HG02571 (cell line): ENCODE measurements at regions not wholly inside any gene's neighbourhood (a gene's known extent, or its start where the extent isn't known, plus 50 kb on each side); places are given as distances from the start of the nearest gene placed in this dataset.

Experiments used
- ATAC-seq: cut with Tn5 transposase; IDR thresholded peaks from one replicate; pipeline ENCODE4 v1.9.1; 2021; ENCODE audit warnings: mild to moderate bottlenecking, moderate library complexity; ENCODE audit not compliant: unreplicated experiment

DNA sequence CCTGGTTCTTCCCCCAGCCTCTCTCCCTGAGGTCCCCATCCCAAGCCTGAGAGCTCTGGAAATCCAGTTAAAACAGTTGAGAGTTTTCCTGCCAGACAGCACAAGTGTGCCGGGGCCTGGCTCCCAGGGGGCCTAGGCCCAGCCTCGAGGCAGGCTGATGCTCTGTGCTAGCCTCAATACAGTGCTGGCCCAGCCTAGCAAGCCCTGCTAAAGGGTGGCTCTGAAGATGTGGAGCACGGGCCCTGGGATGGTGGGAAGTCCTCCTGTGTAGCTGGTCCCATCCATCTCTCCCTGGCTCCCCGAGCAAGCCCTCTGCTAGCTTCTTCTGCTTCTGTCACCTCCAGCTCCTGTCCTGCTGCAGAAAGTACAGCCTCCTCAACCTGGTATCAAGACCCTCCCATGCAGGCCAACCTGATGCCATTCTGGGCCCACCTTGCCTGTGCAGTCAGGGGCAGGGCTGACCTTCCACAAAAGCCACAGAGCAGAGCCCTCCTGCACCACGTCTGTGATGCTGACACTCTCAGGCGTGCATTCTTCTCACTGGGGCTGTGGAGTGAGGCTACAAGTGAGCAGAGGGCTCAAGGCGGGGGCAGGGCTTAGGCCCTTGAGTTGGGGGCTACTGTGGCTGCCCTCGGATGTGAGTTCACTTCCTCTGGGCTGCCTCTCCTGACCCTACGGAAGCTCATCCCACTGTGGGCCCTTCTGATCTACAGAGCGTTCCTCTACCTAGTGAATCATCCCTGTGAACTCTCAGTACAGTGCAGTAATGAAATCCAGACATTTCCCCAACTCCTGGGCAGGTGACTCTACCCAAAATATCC is 60.1 kb upstream of the LAPTM4A start:
- ATAC-seq, result no peak

DNA sequence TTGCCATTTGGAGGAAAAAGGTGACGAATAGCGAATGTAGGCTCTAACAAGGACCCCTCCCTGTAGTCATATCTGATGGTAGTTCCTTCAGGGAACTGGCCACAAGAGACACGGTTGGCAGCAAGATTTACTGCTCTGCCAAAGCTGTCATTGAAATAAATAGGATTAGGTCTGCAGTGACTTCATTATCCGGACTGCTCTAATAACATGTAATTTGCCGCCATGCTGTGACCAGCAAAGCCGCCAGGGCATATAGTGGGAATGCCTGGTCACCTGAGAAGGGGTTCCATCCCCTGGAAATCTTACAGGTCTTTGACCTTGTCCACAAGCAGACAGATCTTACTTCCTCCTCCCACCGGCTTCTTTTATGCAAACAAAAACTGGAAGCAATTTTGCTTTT is 59.4 kb upstream of the LAPTM4A start:
- ATAC-seq, result no peak

DNA sequence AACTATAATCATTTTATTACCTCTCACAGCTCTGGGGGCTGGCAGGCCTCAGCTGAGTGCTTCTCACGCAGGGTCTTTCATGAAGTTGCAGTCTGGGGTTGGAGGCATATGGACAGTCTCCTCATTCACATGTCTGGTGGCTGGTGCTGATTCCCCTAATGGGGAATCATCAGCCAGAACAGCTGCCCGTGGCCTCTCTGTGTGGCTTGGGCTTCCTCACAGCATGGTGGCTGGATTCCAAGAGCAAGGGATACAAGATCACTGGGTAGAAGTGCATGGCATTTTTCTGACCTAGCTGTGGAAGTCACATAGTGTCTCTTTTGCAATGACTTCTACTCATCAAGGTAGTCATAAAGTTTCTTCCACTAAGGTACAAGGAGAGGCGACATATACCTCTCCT is 59.0 kb upstream of the LAPTM4A start:
- no peak for ATAC-seq

DNA sequence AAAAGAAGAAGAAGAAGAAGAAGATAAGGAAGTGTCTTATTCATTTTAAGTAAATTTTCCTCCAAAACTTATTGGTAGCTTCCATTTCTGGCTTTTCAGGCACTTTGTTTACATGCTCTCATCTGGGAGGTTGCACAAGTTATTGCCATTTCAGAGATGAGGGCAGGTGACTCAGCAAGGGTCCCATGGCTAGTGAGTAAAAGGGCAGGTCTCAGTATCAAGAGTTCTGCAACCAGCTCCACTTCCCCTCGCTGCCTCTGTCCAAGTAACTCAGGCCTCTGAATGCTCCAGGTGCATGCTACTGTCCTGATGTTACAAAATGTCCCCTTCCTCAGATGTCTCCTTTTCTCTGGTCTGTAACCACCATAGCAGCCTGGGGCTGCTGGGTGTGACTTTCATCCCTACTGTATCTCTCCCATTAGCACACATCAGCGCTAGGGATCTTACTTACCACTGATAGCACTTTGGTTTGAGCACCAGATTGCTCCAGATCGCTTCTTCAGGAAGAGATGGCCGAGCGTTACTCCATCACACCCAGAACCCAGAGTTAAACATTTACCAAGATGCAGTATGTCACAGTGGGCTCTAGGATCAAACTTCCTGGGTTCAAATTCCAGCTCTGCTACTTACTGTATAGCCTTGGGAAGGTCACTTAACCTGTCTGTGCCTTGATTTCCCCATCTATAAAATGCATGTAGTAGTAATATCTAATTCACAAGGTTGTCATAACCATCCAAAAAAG is 57.4 kb upstream of the LAPTM4A start:
- ATAC-seq, result no peak

DNA sequence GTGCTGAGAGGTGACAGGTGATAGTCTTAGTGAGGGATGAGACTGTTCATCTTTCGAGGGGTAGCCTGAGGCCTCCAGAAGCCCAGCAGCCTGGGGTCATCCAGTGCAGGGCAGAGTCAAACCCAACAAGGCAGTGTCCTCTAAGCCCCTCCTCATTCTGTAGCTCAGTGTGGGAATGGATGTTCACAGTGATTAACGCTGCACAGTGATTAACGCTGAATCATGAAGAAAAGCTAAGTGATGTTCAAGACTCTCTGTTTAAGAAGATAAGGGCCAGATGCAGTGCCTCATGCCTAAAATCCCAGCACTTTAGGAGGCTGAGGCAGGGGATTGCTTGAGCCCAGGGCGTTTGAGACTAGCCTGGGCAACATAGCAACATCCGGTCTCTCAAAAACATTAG is 56.3 kb upstream of the LAPTM4A start:
- no peak for ATAC-seq

DNA sequence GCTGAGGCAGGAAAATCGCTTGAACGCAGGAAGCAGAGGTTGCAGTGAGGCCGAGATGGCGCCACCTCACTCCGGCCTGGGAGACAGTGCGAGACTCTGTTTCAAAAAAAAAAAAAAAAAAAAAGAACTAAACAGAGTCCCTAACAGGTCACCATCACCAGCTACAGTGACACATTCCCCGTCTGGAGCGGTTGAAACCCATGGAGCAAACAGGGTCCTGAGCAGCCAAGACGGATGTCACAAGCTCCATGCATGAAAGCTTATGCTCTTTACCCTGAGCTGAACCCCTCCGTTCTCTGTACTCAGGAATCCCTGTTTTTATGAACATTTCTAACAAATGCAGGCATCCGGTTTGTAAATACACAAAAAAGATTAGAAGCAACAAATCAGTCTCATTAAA is 55.9 kb upstream of the LAPTM4A start:
- ATAC-seq, result no peak

DNA sequence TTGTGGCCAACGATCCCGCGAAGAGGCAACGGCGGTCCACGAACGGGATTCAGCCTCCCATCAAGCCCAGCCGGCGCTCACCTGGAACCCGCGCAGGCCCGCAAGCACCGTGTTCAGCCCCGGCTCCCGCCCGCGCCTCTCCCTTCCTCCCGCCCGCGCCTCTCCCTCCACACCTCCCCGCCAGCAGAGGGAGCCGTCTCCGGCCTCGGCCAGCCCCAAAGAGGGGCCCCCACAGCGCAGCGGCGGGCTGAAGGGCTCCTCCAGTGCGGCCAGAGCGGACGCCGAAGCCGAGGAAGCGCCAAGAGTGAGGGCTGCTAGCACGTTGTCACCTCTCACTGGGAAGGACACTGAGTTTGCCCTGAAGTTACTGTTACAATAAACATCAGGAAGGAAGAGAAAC is 55.3 kb upstream of the LAPTM4A start:
- ATAC-seq, result no peak

DNA sequence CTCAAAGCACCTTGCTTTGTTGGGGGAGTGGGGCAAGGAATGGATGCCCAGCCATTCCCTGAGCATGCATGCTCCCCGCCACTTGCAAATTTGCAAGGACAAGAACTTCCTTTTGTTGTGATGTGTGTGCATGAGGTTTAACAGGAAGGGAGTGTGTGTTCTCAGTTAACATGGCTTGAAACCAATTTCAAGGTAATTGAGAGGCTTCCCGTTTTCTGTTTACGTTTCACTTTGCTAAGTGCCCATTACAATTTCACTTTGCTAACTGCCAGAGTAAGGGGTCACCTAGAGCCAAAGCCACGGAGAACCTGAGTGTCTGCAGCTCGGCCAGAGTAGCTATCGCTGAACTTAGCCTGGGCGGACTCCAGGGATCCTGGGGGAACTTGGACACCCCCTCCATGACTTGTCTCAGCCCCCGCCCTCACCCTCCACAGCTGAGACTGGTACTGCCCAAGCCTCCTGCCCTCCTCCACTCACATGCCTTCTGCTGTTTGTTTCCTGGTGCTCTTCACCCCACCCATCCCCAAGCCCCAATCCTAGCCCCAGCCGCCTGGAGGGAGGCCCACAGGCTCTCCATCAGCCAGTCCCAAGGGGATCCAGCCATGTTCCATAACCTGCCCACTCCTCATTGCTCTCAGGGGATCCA is 53.6 kb upstream of the LAPTM4A start:
- ATAC-seq, result no peak

DNA sequence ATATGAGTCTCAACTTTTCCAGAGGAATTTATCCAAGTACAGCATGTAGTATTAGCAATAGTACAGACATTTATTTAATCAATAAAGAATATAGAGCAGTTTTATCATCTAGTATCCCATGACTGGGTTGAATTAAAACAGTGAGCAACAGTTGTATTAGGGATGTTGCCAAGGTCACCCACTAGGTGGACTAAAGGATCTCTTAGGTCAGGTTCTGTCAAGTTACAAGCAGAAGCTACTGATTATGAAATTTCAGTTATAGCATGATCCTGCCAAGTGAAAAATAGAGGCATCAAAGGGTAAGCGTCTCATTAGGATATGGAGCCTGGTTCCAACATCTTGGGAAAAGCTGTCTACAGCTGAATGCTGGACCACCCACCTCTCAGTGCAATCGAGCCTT is 52.1 kb upstream of the LAPTM4A start:
- ATAC-seq, result no peak
